PFSK-1 (cell line): ENCODE measurements at regions not wholly inside any gene's neighbourhood (a gene's known extent, or its start where the extent isn't known, plus 50 kb on each side); places are given as distances from the start of the nearest gene placed in this dataset.

Experiments
- FOXP2 ChIP-seq: optimal IDR thresholded peaks from 2 replicates; pipeline ENCODE3; 2011; ENCODE audit warnings: borderline replicate concordance, control low read depth, inconsistent platforms; ENCODE audit not compliant: insufficient read depth; ENCODE audit errors: extremely low read length, extremely low read depth
- POLR2AphosphoS5 ChIP-seq: IDR thresholded peaks from 2 replicates; pipeline ENCODE4 v1.6.1; 2012; ENCODE audit warnings: low read depth, mild to moderate bottlenecking, control low read depth, low read length, moderate library complexity
- SIN3A ChIP-seq: IDR thresholded peaks from 2 replicates; pipeline ENCODE4 v1.6.1; 2012; ENCODE audit warnings: mild to moderate bottlenecking, low read length, moderate library complexity, borderline replicate concordance; ENCODE audit not compliant: insufficient read depth
- TAF1 ChIP-seq: IDR thresholded peaks from 2 replicates; pipeline ENCODE4 v1.6.1; 2012; ENCODE audit warnings: low read length, control low read depth, borderline replicate concordance; ENCODE audit not compliant: insufficient read depth
- TF ChIP-seq, protein P1 (sequence below), 2 experiments: IDR thresholded peaks; 2 replicates each; pipeline versions ENCODE4 v1.6.1 to v1.8.0; 2011 to 2012; ENCODE audit warnings: low read depth in 2 of 2, low read length in 2 of 2, control low read depth in 1 of 2, inconsistent platforms in 1 of 2, mild to moderate bottlenecking in 1 of 2, moderate library complexity in 1 of 2; ENCODE audit not compliant: insufficient read depth in 1 of 2

DNA sequence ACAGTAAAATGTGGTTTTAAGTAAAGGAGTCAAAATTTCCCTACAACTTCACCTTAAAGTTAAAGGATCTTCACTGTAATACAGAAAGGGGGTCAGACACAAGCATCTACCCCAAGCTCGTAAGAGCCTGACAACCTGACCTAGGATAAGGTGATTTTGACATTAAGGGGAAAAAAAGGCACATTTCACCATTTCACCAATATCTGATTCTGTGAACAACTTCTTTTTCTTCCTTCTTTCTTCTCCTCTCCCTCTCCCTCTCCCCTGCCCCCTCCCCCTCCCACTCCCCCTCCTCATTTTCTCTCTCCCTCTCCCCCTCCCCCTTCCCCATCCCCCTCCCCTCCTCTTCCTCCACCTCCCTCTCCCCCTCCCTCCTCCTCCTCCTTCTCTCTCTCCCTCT lies 796.7 kb upstream of the ARGLU1 start:
- TF ChIP-seq SIN3A (no peak), POLR2AphosphoS5 (no peak), TAF1 (no peak), FOXP2 (no peak)
- TF ChIP-seq, protein P1, sequence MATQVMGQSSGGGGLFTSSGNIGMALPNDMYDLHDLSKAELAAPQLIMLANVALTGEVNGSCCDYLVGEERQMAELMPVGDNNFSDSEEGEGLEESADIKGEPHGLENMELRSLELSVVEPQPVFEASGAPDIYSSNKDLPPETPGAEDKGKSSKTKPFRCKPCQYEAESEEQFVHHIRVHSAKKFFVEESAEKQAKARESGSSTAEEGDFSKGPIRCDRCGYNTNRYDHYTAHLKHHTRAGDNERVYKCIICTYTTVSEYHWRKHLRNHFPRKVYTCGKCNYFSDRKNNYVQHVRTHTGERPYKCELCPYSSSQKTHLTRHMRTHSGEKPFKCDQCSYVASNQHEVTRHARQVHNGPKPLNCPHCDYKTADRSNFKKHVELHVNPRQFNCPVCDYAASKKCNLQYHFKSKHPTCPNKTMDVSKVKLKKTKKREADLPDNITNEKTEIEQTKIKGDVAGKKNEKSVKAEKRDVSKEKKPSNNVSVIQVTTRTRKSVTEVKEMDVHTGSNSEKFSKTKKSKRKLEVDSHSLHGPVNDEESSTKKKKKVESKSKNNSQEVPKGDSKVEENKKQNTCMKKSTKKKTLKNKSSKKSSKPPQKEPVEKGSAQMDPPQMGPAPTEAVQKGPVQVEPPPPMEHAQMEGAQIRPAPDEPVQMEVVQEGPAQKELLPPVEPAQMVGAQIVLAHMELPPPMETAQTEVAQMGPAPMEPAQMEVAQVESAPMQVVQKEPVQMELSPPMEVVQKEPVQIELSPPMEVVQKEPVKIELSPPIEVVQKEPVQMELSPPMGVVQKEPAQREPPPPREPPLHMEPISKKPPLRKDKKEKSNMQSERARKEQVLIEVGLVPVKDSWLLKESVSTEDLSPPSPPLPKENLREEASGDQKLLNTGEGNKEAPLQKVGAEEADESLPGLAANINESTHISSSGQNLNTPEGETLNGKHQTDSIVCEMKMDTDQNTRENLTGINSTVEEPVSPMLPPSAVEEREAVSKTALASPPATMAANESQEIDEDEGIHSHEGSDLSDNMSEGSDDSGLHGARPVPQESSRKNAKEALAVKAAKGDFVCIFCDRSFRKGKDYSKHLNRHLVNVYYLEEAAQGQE (IDR thresholded peaks at IDR 0.05; ENCODE audit: insufficient read depth in 1 of 2, low read depth in 2 of 2, low read length in 2 of 2), result no peak

DNA sequence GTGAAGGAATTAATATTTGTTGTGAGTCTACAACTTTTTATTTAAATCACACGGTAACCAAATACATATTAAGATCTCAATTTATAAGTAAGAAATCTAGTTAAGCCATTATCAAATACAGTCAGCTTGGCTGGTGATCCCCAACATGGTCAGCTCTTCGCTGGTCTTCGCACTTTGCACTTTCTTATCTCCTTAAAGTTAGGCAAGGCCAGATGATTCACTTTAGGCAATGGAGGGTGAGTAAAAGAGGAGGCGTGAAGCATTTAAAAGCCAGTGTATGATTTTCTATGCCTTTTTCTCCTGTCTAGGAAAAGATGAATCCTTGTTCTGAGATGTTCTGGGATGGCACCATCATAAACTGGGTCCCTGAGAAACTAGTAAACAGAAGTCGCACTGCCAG lies 793.7 kb upstream of the ARGLU1 start:
- TF ChIP-seq FOXP2, result no peak
- no peak for TF ChIP-seq TAF1
- TF ChIP-seq, protein P1 (IDR thresholded peaks at IDR 0.05; ENCODE audit: insufficient read depth in 1 of 2, low read depth in 2 of 2, low read length in 2 of 2), result no peak
- TF ChIP-seq SIN3A, result no peak
- no peak for TF ChIP-seq POLR2AphosphoS5

DNA sequence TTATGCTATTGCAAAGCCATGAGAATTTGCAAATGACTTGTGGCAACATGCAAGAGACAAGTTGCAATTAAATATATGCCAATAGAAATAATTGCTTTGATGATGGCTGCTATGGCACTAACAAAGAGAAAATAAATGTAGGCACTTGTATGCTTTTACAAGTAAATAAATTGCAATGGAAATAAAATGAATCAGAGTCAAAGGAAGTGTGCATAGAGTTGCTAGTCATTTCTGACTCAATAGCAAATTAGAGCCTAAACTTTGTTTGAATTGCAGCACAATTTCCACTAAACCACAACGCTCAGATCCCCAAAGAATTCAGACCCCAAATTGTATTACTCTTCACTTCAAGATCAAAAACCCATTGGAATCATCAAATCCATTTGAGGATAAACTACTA lies 792.1 kb upstream of the ARGLU1 start:
- TF ChIP-seq SIN3A, result no peak
- TF ChIP-seq, protein P1 (IDR thresholded peaks at IDR 0.05; ENCODE audit: insufficient read depth in 1 of 2, low read depth in 2 of 2, low read length in 2 of 2), result no peak
- no peak for TF ChIP-seq TAF1
- TF ChIP-seq POLR2AphosphoS5, result no peak
- TF ChIP-seq FOXP2, result no peak

DNA sequence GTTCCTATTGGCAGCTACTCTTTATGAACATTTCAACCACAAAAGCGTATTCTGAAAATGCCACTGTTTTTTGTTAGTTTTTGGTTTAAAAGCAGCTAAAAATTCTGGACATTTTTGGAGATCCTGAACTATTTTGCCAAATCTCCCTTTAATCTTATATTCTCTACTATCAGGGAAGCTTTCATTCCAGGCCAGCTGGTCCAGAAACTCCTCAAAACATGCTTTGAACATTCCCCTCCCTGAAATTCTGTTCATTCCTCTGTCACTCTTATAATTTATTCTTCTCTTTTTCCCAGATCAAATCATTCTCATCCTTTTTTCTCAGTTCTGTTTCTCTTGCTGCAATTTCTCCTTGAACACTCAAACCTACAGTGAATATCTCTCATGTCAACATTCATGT lies 790.9 kb upstream of the ARGLU1 start:
- no peak for TF ChIP-seq SIN3A
- TF ChIP-seq, protein P1 (IDR thresholded peaks at IDR 0.05; ENCODE audit: insufficient read depth in 1 of 2, low read depth in 2 of 2, low read length in 2 of 2), result no peak
- no peak for TF ChIP-seq POLR2AphosphoS5
- TF ChIP-seq FOXP2, result no peak
- TF ChIP-seq TAF1, result no peak

DNA sequence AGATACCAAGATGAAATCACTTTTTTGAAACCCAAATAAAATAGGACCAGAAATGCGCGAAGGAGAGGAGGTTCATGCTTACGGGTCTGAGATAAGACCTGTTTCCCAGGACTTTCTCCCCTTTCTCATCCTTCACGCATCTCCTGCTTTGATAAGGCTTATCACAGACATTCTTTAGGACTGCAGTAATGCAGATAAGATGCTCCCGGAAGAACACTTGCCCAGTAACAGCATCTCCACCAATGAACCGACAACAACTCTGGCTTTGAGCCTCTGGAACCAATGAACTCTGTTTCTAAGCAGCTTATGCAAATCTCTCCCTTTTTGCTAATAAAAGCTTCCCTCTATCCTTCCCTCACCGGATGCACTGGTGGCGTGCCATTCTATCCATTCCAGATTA lies 783.4 kb upstream of the ARGLU1 start:
- TF ChIP-seq TAF1 (no peak), SIN3A (no peak), FOXP2 (no peak)

DNA sequence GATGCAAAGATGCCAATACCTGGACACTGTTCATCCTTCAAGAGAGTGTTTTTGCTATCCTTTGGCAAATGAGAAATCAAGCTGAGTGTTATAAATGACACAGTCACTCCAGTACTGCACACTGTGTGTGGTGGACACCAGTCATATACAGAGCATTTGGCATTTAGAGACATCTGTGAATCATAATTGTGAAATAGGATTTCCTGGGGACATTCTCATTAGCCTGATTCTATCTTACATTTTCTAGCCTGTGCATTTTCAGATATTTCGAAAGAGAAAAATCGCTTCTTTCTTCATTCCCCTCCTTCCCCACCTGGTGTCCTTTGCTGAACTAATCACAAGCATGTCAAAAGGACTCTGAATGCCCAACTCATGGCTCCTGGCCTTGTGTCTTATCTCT lies 781.0 kb upstream of the ARGLU1 start:
- no peak for TF ChIP-seq FOXP2
- TF ChIP-seq, protein P1 (IDR thresholded peaks at IDR 0.05; ENCODE audit: insufficient read depth in 1 of 2, low read depth in 2 of 2, low read length in 2 of 2), result no peak
- TF ChIP-seq POLR2AphosphoS5, result no peak
- TF ChIP-seq TAF1, result no peak
- no peak for TF ChIP-seq SIN3A
